K562 (cell line): ENCODE measurements at regions not wholly inside any gene's neighbourhood (a gene's known extent, or its start where the extent isn't known, plus 50 kb on each side); places are given as distances from the start of the nearest gene placed in this dataset.

Experiments
- ATAC-seq: fragments of 200-7000 bp; cut with Tn5 transposase; 3 replicates; pipeline ENCODE4 v1.9.1; 2020; ENCODE audit warnings: moderate library complexity
- BruUV-seq: library from RNA; stranded (reverse); fragments of 400-500 nt; replicated peaks from 2 replicates; lab custom pipeline; 2021; lab: Mats Ljungman, UMichigan
- CTCF ChIA-PET: fragments of 300-600 bp; formaldehyde crosslinking; extraction: SDS; loops from one replicate; lab custom pipeline; 2021; ENCODE audit warnings: low intra/inter-chr PET ratio; lab: Yijun Ruan, JAX
- POLR2A ChIA-PET: fragments of 300-600, 350-650 bp; sonication (Branson Sonifier 250); formaldehyde crosslinking; extraction: SDS; loops from one replicate; lab custom pipeline; 2021; ENCODE audit warnings: antibody characterized with exemption, inconsistent platforms; lab: Yijun Ruan, JAX
- DNase-seq, 4 experiments: peaks; one replicate each; pipeline versions ENCODE4 v3.0.0 to v3.0.0-alpha.2; 2011 to 2018; ENCODE audit warnings: low spot score in 3 of 4, mixed read lengths in 3 of 4; ENCODE audit errors: extremely low read depth in 1 of 4
- FAIRE-seq: peaks from 2 replicates; lab custom pipeline; 2011; peaks lifted over from hg19 to GRCh38; lab: Jason Lieb, UNC
- H2AFZ ChIP-seq: 2 replicates; pipeline ENCODE4 v1.6.0; 2011; ENCODE audit warnings: low read depth, low read length, control low read depth, inconsistent platforms
- H3K27ac ChIP-seq: fragments of 200-600 bp; 3 replicates; pipeline ENCODE4 v1.8.0; 2011; ENCODE audit warnings: low read depth, mild to moderate bottlenecking, control low read depth, inconsistent platforms, low read length, moderate library complexity, mixed read lengths; ENCODE audit errors: extremely low read depth
- H3K27me3 ChIP-seq, 2 experiments: fragments of 300-600 bp in 1 of 2; 2 replicates in 1 of 2; 3 replicates in 1 of 2; pipeline versions ENCODE4 v1.6.0 to v1.8.0; 2011; ENCODE audit warnings: inconsistent platforms in 2 of 2, low read length in 2 of 2, mild to moderate bottlenecking in 1 of 2, mixed read lengths in 1 of 2, moderate library complexity in 1 of 2; ENCODE audit not compliant: control insufficient read depth in 2 of 2, insufficient read depth in 2 of 2
- H3K36me3 ChIP-seq: fragments of 300-600 bp; 3 replicates; pipeline ENCODE4 v1.8.0; 2011; ENCODE audit warnings: mild to moderate bottlenecking, low read length, inconsistent platforms; ENCODE audit not compliant: control insufficient read depth, insufficient read depth
- H3K4me1 ChIP-seq, 2 experiments: fragments of 200-600 bp in 1 of 2; replicated peaks in 1 of 2; 2 replicates in 1 of 2; 3 replicates in 1 of 2; pipeline versions ENCODE4 v1.5.1 to v1.8.0; 2011; ENCODE audit warnings: inconsistent platforms in 2 of 2, low read length in 2 of 2, mild to moderate bottlenecking in 1 of 2, mixed read lengths in 1 of 2, moderate library complexity in 1 of 2; ENCODE audit not compliant: control insufficient read depth in 2 of 2, insufficient read depth in 2 of 2
- H3K4me2 ChIP-seq: 2 replicates; pipeline ENCODE4 v1.6.1; 2011; ENCODE audit warnings: low read length, control low read depth, inconsistent platforms, mixed read lengths; ENCODE audit not compliant: insufficient read depth
- H3K4me3 ChIP-seq: fragments of 200-600 bp; sonication (generic), shearing (Covaris generic); 2 replicates; pipeline ENCODE4 v1.5.1; 2016; ENCODE audit warnings: control low read depth, inconsistent platforms
- H3K79me2 ChIP-seq: fragments of 200-600 bp; 3 replicates; pipeline ENCODE4 v1.8.0; 2011; ENCODE audit warnings: low read length, inconsistent platforms; ENCODE audit not compliant: control insufficient read depth, insufficient read depth
- H3K9ac ChIP-seq, 2 experiments: 2 replicates each; pipeline versions ENCODE4 v1.6.0 to v1.6.1; 2011; ENCODE audit warnings: low read depth in 2 of 2, low read length in 2 of 2, control low read depth in 1 of 2, inconsistent platforms in 1 of 2, mild to moderate bottlenecking in 1 of 2, mixed read lengths in 1 of 2; ENCODE audit not compliant: insufficient read depth in 1 of 2
- H3K9me1 ChIP-seq: one replicate; pipeline ENCODE4 v1.6.0; 2011; ENCODE audit warnings: inconsistent platforms, mild to moderate bottlenecking, low read length, moderate library complexity; ENCODE audit not compliant: control insufficient read depth, insufficient read depth
- H3K9me3 ChIP-seq: replicated peaks from 2 replicates; pipeline ENCODE4 v1.5.1; 2011; ENCODE audit warnings: low read depth, low read length, inconsistent platforms; ENCODE audit not compliant: control insufficient read depth, insufficient read depth
- H4K20me1 ChIP-seq: replicated peaks from 2 replicates; pipeline ENCODE4 v1.6.1; 2011; ENCODE audit warnings: low read length, inconsistent platforms, mixed read lengths; ENCODE audit not compliant: control insufficient read depth, insufficient read depth
- AFF1 ChIP-seq, 2 experiments: fragments of 450-650 bp; IDR thresholded peaks; 2 replicates each; pipeline ENCODE4 v1.6.1; 2018; ENCODE audit warnings: mild to moderate bottlenecking in 2 of 2, low read depth in 1 of 2; ENCODE audit not compliant: partially characterized antibody in 2 of 2
- MCM7 ChIP-seq, 2 experiments: fragments of 450-650 bp; IDR thresholded peaks; 2 replicates each; pipeline ENCODE4 v1.6.1; 2016 to 2018
- PTRF ChIP-seq: fragments of 450-650 bp; IDR thresholded peaks from 2 replicates; pipeline ENCODE4 v1.6.1; 2016; ENCODE audit warnings: mild to moderate bottlenecking, missing genetic modification characterization, missing compliant biosample characterization
- RBBP5 ChIP-seq: fragments of 200-600 bp; sonication (generic); IDR thresholded peaks from 2 replicates; pipeline ENCODE4 v1.6.1; 2012; ENCODE audit warnings: borderline replicate concordance, mild to moderate bottlenecking, low read length, control low read depth, inconsistent platforms; ENCODE audit not compliant: insufficient read depth, poor library complexity, severe bottlenecking
- THRAP3 ChIP-seq: fragments of 450-650 bp; IDR thresholded peaks from 2 replicates; pipeline ENCODE4 v1.6.1; 2016; ENCODE audit warnings: mild to moderate bottlenecking, inconsistent platforms, borderline replicate concordance
- THRB ChIP-seq: fragments of 450-650 bp; formaldehyde crosslinking; conservative IDR thresholded peaks from 2 replicates; pipeline ENCODE4 v1.4.0; 2022; ENCODE audit warnings: mild to moderate bottlenecking, missing genetic modification characterization
- ZNF174 ChIP-seq: fragments of 250-450 bp; sonication (Bioruptor Pico); IDR thresholded peaks from 2 replicates; pipeline ENCODE4 v1.4.0; 2020; ENCODE audit warnings: mild to moderate bottlenecking
- whole genome bisulfite sequencing: fragments of 100-300 bp; shearing (Covaris generic); methylation state at CpG from one replicate; pipeline ENCODE4 v1.1.6; 2016; ENCODE audit warnings: low coverage, mixed read lengths; ENCODE audit not compliant: insufficient coverage; ENCODE audit errors: missing lambda C conversion rate; 5-methylcytosine and 5-hydroxymethylcytosine counted together
- in situ Hi-C: fragments of 300-500 bp; cut with MboI; formaldehyde crosslinking; loops from 4 replicates; pipeline ENCODE4 v1.15.0; 2018; ENCODE audit warnings: inconsistent platforms, mixed read lengths
- intact Hi-C: fragments of 100-400 bp; cut with micrococcal nuclease; formaldehyde crosslinking; loops from 2 replicates; pipeline ENCODE4 v1.14.2; 2022
- TF ChIP-seq, protein P1 (sequence below): fragments of 250-450 bp; sonication (Bioruptor Pico); IDR thresholded peaks from 2 replicates; pipeline ENCODE4 v1.5.1; 2021; ENCODE audit warnings: mild to moderate bottlenecking

DNA sequence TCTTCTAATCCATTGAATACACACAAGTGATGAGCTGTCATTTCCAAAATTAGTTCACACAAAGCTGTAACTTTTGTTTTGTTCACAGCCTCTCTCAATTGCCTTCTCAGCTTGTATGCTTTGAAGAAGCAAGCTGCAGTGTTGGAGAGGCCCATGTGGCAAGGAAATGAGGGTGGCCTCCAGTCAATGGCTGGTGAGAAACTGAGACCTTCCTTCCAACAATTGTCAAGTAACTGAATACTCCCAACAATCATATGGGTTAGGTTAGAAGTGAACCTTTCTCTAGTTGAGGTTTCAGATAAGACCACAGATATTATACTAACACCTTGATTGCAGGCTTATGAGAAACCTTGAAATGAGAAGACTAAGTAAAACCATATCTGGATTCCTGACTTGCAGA is 82.4 kb upstream of the SOX9 start:
- H3K4me1 ChIP-seq = no peaks in the 10 kb centered on the region
- H3K4me3 ChIP-seq = no peak overlapping the region
- CTCF ChIA-PET = no interaction called here
- no peak for FAIRE-seq
- POLR2A ChIA-PET = no interaction called here
- H3K9ac ChIP-seq = no peak overlapping the region
- no peak for TF ChIP-seq RBBP5
- no peak for TF ChIP-seq ZNF174 (CRISPR knock-in tag)
- TF ChIP-seq, all 486 proteins: peak for 0
- no peaks in the 10 kb centered on the region for H4K20me1 ChIP-seq
- no peak for DNase-seq
- no peaks in the 10 kb centered on the region for H3K27me3 ChIP-seq
- no peak overlapping the region for H2AFZ ChIP-seq
- H3K9me3 ChIP-seq = no peaks in the 10 kb centered on the region
- no peak overlapping the region for H3K27ac ChIP-seq
- intact Hi-C loops (no loop called here), in situ Hi-C loops (no loop called here)
- no peak overlapping the region for H3K4me2 ChIP-seq
- H3K79me2 ChIP-seq = no peaks in the 10 kb centered on the region
- no TSS peak for BruUV-seq
- H3K36me3 ChIP-seq = no peaks in the 10 kb centered on the region
- ATAC-seq = no peak
- H3K9me1 ChIP-seq = no peaks in the 10 kb centered on the region

DNA sequence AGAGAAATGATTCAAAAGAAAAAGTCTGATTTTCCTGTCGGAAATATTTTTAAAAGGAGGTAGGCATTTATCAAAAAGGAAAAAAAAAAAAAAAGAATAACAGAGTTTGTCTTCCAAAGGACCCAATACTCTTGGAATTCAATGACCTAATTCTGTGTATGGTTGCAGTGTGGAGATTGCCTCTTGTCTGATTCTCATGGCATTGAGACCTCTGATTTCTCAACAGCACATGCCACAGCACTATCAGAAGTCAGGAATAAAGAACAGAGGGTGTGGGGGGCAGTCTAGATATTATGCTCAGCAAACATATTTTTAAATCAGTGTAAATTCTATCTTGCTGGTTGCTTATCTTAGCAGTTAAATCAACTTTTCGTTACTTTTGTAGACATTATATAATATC is 81.3 kb upstream of the SOX9 start:
- CTCF ChIA-PET = no interaction called here

More for the DNA sequence above, 81.3 kb upstream of the SOX9 start:
- Histone ChIP-seq H3K9me3 (no peaks in the 10 kb centered on the region), H3K4me2 (no peak overlapping the region)
- DNase-seq = no peak
- in situ Hi-C loops = no loop called here
- no peak for TF ChIP-seq AFF1 (IDR thresholded peaks at IDR 0.05; ENCODE audit: low read depth in 1 of 2, partially characterized antibody in 2 of 2)
- no peak for TF ChIP-seq MCM7 (IDR thresholded peaks at IDR 0.05)
- no peak for TF ChIP-seq THRB (CRISPR knock-in tag)
- TF ChIP-seq, protein P1, sequence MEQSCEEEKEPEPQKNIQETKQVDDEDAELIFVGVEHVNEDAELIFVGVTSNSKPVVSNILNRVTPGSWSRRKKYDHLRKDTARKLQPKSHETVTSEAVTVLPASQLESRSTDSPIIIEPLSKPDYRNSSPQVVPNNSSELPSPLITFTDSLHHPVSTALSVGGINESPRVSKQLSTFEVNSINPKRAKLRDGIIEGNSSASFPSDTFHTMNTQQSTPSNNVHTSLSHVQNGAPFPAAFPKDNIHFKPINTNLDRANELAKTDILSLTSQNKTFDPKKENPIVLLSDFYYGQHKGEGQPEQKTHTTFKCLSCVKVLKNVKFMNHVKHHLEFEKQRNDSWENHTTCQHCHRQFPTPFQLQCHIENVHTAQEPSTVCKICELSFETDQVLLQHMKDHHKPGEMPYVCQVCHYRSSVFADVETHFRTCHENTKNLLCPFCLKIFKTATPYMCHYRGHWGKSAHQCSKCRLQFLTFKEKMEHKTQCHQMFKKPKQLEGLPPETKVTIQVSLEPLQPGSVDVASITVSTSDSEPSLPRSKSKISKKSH (CRISPR knock-in tag) = no peak
- TF ChIP-seq PTRF = no peak
- TF ChIP-seq THRAP3 = no peak
- TF ChIP-seq, all 486 proteins: peak for 0
- Histone ChIP-seq H3K4me1 (no peaks in the 10 kb centered on the region), H4K20me1 (no peaks in the 10 kb centered on the region), H3K36me3 (no peaks in the 10 kb centered on the region), H2AFZ (no peak overlapping the region), H3K4me3 (no peak overlapping the region), H3K79me2 (no peaks in the 10 kb centered on the region), H3K9ac (no peak overlapping the region), H3K27me3 (no peaks in the 10 kb centered on the region), H3K27ac (no peak overlapping the region), H3K9me1 (no peaks in the 10 kb centered on the region)
- 0% methylated on average over 2 of the region's 2 CpGs for WGBS
- POLR2A ChIA-PET = no interaction called here
- FAIRE-seq = no peak
- BruUV-seq = no TSS peak
- intact Hi-C loops = no loop called here
- ATAC-seq = no peak
